DOHH2 (cell line): ENCODE measurements at regions not wholly inside any gene's neighbourhood (a gene's known extent, or its start where the extent isn't known, plus 50 kb on each side); places are given as distances from the start of the nearest gene placed in this dataset.

Source experiments
- EZH2phosphoT487 ChIP-seq: fragments of 200-600 bp; sonication (generic); IDR thresholded peaks from 2 replicates; pipeline ENCODE4 v1.6.1; 2017; ENCODE audit warnings: borderline replicate concordance, mild to moderate bottlenecking, antibody characterized with exemption, low read length, moderate library complexity, mixed read lengths
- TF ChIP-seq, protein P1 (sequence below): fragments of 200-600 bp; sonication (generic); IDR thresholded peaks from one replicate; pipeline ENCODE4 v1.5.1; 2014; ENCODE audit warnings: antibody characterized with exemption, mild to moderate bottlenecking, low read depth, low read length; ENCODE audit not compliant: poor library complexity, severe bottlenecking

DNA sequence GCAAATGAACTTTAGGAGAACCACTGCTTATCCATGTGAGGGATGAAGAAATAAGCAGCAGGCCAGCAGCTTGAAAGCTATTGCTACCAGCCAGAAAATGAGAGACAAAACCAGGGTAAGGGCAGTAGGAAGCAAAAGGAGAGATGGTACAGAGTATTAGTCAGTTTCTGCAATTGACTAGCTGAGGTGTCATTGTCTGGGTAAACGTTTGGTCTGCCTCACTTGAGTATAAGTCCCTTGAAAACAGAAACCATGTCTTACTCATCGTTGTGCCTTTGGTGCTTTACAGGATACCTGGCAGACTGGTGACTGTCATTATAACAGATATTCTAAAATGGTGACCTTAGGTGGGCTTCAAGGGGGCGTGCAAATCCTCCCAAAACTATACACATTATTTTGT lies 63.9 kb upstream of the USP47 start:
- TF ChIP-seq, protein P1, sequence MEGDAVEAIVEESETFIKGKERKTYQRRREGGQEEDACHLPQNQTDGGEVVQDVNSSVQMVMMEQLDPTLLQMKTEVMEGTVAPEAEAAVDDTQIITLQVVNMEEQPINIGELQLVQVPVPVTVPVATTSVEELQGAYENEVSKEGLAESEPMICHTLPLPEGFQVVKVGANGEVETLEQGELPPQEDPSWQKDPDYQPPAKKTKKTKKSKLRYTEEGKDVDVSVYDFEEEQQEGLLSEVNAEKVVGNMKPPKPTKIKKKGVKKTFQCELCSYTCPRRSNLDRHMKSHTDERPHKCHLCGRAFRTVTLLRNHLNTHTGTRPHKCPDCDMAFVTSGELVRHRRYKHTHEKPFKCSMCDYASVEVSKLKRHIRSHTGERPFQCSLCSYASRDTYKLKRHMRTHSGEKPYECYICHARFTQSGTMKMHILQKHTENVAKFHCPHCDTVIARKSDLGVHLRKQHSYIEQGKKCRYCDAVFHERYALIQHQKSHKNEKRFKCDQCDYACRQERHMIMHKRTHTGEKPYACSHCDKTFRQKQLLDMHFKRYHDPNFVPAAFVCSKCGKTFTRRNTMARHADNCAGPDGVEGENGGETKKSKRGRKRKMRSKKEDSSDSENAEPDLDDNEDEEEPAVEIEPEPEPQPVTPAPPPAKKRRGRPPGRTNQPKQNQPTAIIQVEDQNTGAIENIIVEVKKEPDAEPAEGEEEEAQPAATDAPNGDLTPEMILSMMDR: no peak
- no peak for TF ChIP-seq EZH2phosphoT487
